HEK293T (cell line): ENCODE measurements at regions not wholly inside any gene's neighbourhood (a gene's known extent, or its start where the extent isn't known, plus 50 kb on each side); places are given as distances from the start of the nearest gene placed in this dataset.

ENCODE experiments used
- BHLHE40 ChIP-seq: fragments of 450-650 bp; IDR thresholded peaks from 2 replicates; pipeline ENCODE4 v1.6.1; 2016; ENCODE audit warnings: mild to moderate bottlenecking, moderate library complexity, borderline replicate concordance
- TARDBP ChIP-seq: fragments of 450-650 bp; IDR thresholded peaks from 2 replicates; pipeline ENCODE4 v1.6.1; 2016

GRCh38 chr6:80579391-80580023 is 473.0 kb downstream of the BCKDHB start:
- no peak for TF ChIP-seq BHLHE40
- no peak for TF ChIP-seq TARDBP
